Brain microvascular endothelial cell (primary cell): ENCODE measurements at regions not wholly inside any gene's neighbourhood (a gene's known extent, or its start where the extent isn't known, plus 50 kb on each side); places are given as distances from the start of the nearest gene placed in this dataset.

Experiments used
- DNase-seq: peaks from one replicate; pipeline ENCODE4 v3.0.0-alpha.2; 2020
- H3K27ac ChIP-seq: fragments of 250-450 bp; sonication (Bioruptor Pico); 2 replicates; pipeline ENCODE4 v1.5.1; 2020; ENCODE audit warnings: mild to moderate bottlenecking, moderate library complexity
- H3K27me3 ChIP-seq: fragments of 250-450 bp; sonication (Bioruptor Pico); replicated peaks from 2 replicates; pipeline ENCODE4 v1.5.1; 2020; ENCODE audit warnings: mild to moderate bottlenecking
- H3K36me3 ChIP-seq: fragments of 250-450 bp; sonication (Bioruptor Pico); replicated peaks from 2 replicates; pipeline ENCODE4 v1.5.1; 2020; ENCODE audit warnings: mild to moderate bottlenecking
- H3K4me3 ChIP-seq: 2 replicates; pipeline ENCODE4 v1.5.1; 2011; ENCODE audit warnings: low read depth, mild to moderate bottlenecking, control low read depth, low read length, moderate library complexity
- CTCF ChIP-seq: IDR thresholded peaks from 2 replicates; pipeline ENCODE4 v1.5.1; 2011; ENCODE audit warnings: low read depth, mild to moderate bottlenecking, moderate library complexity, low read length, control low read depth, inconsistent platforms; ENCODE audit errors: missing control alignments
- in situ Hi-C: cut with HindIII; loops from 2 replicates; pipeline ENCODE4 v1.10.0; 2017; ENCODE audit warnings: low sequenced_read_pairs, low pct_ligation_motif_present

DNA sequence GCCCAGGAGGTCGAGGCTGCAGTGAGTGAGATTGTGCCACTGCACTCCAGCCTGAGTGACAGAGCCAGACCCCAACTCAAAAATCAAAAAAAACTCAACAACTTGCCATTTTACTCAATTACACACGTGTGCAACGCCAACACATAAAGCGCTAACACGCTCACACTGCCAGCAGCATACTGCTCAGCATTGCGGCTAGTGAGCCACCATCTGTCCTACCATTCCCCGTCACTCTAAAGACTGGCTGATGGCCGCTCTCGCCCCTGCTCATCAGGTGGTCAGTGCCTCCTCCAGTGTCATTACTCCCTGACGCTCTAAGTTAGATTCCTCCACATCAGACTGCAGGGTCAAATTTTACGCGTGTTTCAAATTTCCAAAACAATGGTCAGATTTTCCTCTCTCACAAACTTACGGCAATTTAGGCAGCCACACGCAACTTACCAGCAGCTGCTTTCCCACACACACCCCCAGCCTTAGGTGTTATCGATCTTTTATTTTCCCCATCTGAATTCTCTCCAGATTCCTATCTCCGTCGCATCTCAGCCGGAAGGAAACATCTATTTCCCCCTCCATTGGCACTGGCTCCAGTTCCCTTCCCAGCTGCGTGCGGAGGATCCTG, 240.8 kb downstream of the C16orf95 start:
- no peak for TF ChIP-seq CTCF
- Histone ChIP-seq H3K27me3 (no peaks in the 10 kb centered on the region), H3K27ac (no peak overlapping the region), H3K4me3 (no peak overlapping the region), H3K36me3 (no peaks in the 10 kb centered on the region)
- DNase-seq, result no peak
- in situ Hi-C loops, result no loop called here

DNA sequence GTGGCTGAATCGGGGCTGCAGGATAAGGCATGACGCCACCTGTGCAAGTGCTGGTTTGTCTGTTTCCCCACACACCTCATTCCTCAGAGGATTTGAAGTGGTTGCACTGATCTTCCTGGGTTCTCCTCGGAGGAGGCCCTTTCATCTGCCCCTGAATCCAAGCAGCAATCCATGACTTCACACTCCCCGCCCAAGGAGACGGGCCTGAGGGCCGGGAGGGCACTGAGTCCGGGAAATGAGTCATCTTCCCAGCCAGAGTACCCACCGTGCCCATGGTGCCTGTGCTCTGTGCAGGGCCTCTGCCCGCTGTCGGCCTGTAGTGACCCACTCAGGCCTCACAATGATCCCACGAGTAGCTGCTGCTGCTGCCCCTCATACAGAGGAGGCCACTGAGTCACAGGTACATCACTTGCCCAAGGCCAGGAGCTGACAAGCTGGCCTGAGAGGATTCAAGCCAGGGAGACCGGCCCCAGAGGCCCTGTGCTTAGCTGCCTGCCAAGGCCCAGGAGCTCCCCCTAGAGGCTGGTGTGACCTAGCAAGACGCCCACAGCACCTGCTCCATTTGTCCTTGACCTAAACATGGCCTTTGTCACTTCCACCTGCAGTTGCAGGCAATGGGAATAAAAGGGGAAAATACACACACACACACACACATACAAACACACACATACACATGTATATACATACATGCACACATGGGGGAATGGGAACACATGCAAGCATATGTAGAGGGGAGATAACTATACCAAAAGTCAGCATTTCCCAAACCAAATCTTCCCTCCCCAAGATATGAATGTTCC, 240.0 kb downstream of the C16orf95 start:
- no peak overlapping the region for H3K4me3 ChIP-seq
- TF ChIP-seq CTCF, result peak; percentile 82
- DNase-seq, result peak; percentile 32
- in situ Hi-C loops, result no loop called here
- H3K36me3 ChIP-seq, result no peaks in the 10 kb centered on the region
- H3K27me3 ChIP-seq, result no peaks in the 10 kb centered on the region
- no peak overlapping the region for H3K27ac ChIP-seq

DNA sequence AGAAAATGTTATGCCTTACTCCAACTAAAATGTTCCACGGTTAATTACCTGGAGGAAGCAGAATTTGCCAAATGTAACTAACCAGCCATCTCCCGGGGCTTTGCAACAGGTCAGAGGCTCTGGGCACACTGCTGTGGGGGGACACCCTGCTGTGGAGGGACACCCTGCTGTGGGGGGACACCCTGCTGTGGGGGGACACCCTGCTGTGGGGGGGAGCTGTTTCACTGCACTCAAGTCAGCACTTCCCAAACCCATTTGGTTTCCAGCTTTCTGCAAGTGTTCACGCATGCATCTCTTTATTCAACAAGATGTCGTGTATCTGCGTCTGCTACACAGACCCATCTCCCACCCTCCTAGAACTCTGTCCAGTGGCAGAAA, 239.5 kb downstream of the C16orf95 start:
- no peak overlapping the region for H3K27ac ChIP-seq
- no peaks in the 10 kb centered on the region for H3K36me3 ChIP-seq
- no peaks in the 10 kb centered on the region for H3K27me3 ChIP-seq
- no peak overlapping the region for H3K4me3 ChIP-seq
- DNase-seq, result no peak
- no peak for TF ChIP-seq CTCF
- in situ Hi-C loops, result no loop called here

DNA sequence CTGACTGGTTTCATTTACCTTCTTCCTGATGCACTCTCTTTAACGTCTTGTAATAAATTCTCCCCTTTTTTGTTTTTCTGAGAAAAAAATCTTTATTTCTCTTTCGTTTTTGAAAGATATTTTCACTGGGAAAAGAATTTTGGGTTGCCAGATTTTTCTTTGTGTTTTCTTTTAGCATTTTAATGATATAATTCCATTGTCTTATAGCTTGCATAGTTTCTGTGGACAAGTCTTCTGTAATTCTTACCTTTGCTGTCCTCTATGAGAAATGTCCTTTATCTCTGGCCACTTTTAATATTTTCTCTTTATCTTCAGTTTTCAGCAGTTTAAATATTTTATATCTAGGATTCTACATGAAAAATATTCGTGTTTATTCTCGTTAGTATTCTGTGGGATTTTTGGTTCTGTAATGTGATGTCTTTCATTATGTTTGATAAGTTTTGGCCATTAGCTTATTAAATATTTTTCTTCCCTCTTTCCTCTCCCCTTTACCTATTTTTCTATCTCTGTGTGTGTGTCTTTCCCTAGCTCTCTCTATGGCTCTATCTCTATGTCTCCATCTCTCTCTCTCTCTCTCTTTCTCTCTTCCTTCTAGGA, 236.5 kb downstream of the C16orf95 start:
- Histone ChIP-seq H3K27me3 (no peaks in the 10 kb centered on the region), H3K27ac (no peak overlapping the region), H3K36me3 (no peaks in the 10 kb centered on the region), H3K4me3 (no peak overlapping the region)
- TF ChIP-seq CTCF, result no peak
- in situ Hi-C loops, result no loop called here
- no peak for DNase-seq

DNA sequence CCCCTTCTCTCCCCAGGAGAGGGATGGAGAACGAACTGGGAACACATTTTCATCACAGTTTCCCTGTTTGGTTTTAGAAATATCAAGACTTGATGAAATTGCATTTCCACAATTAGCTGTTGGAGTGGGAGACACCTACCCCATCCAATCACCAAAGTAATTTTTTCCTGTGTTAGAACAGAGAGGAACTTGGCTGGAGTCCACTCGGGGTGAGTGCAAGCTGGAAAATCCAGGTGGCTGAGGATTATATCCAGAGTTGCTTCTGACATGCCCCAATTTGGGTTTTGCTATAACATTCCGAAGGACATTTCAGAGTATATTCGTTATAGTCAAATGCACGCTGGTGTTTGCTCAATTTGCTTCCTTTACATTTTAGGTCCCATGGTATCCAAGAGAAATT, 231.8 kb downstream of the C16orf95 start:
- DNase-seq, result no peak
- Histone ChIP-seq H3K27me3 (no peaks in the 10 kb centered on the region), H3K4me3 (no peak overlapping the region), H3K36me3 (no peaks in the 10 kb centered on the region), H3K27ac (no peak overlapping the region)
- in situ Hi-C loops, result no loop called here
- no peak for TF ChIP-seq CTCF
